ENCODE measurements at regions not wholly inside any gene's neighbourhood (a gene's known extent, or its start where the extent isn't known, plus 50 kb on each side); places are given as distances from the start of the nearest gene placed in this dataset.
"Not testable (repeated sequence)": the region's sequence is repeated elsewhere in the genome, so short reads cannot be mapped to it uniquely, and the experiment has no call there.

- intact Hi-C loops (cut with DNase I), result not testable (repeated sequence)
- H3K36me3 ChIP-seq, result peaks cover 0 to 59% (median 15%) of the 10 kb centered on the region in 9 donors
- ATAC-seq, result peak; percentile 64 to 94 (median 83)
Observed at GRCh38 chr1:850318-850717, 73.4 kb upstream of the SAMD11 start.

GRCh38 chr1:851398-851797, 72.3 kb upstream of the SAMD11 start:
- ATAC-seq; H3K4me3 ChIP-seq; H3K4me1 ChIP-seq; DNase-seq; H3K27ac ChIP-seq; H3K9me3 ChIP-seq; intact Hi-C loops (cut with DNase I); H3K27me3 ChIP-seq: not testable (repeated sequence)
- WGBS, 2 donors, result 83 to 91% methylated on average over 12 to 13 of the region's 17 CpGs
- peaks cover 0 to 67% (median 16%) of the 10 kb centered on the region in 9 donors for H3K36me3 ChIP-seq

More at GRCh38 chr1:850318-850717, 73.4 kb upstream of the SAMD11 start:
- H3K4me1 ChIP-seq, H3K4me3 ChIP-seq, DNase-seq, H3K9me3 ChIP-seq, H3K27me3 ChIP-seq: not testable (repeated sequence)
- TF ChIP-seq CTCF (IDR thresholded peaks at IDR 0.05), result peak in 7 of 9 donors; percentile 13 to 52 (median 28)
- H3K27ac ChIP-seq, result peak overlapping the region in 3 of 10 donors; percentile 5 to 31 (median 9)
- WGBS, 2 donors, result 50 to 77% methylated on average over 4 of the region's 4 CpGs

GRCh38 chr1:851841-852240, 71.9 kb upstream of the SAMD11 start:
- DNase-seq; H3K4me1 ChIP-seq; intact Hi-C loops (cut with DNase I); H3K9me3 ChIP-seq; ATAC-seq; H3K27ac ChIP-seq; H3K27me3 ChIP-seq; H3K4me3 ChIP-seq: not testable (repeated sequence)
- 82 to 89% methylated on average over 8 to 9 of the region's 9 CpGs for WGBS, 2 donors
- H3K36me3 ChIP-seq, result peaks cover 0 to 70% (median 16%) of the 10 kb centered on the region in 9 donors

GRCh38 chr1:855202-855981, 68.3 kb upstream of the SAMD11 start:
- intact Hi-C loops (cut with DNase I); H3K27ac ChIP-seq; H3K27me3 ChIP-seq; DNase-seq; H3K4me3 ChIP-seq; H3K9me3 ChIP-seq; ATAC-seq: not testable (repeated sequence)
- Histone ChIP-seq H3K36me3 (peaks cover 0 to 36% (median 11%) of the 10 kb centered on the region in 9 donors), H3K4me1 (peaks cover 0 to 14% (median 6%) of the 10 kb centered on the region in 9 donors)
- whole genome bisulfite sequencing, 2 donors, result 89 to 91% methylated on average over 16 of the region's 16 CpGs

- ATAC-seq; H3K27ac ChIP-seq; H3K9me3 ChIP-seq; DNase-seq; H3K4me3 ChIP-seq; H3K27me3 ChIP-seq; intact Hi-C loops (cut with DNase I): not testable (repeated sequence)
- Histone ChIP-seq H3K4me1 (peaks cover 0 to 14% (median 6%) of the 10 kb centered on the region in 9 donors), H3K36me3 (peaks cover 0 to 36% (median 11%) of the 10 kb centered on the region in 9 donors)
- WGBS, 2 donors, result 63 to 75% methylated on average over 9 to 10 of the region's 10 CpGs
Observed at GRCh38 chr1:856541-857057, 67.1 kb upstream of the SAMD11 start.

- ATAC-seq, result peak in 7 of 8 donors; percentile 4 to 48 (median 37)
- DNase-seq; H3K27me3 ChIP-seq; intact Hi-C loops (cut with DNase I); H3K4me3 ChIP-seq; H3K9me3 ChIP-seq: not testable (repeated sequence)
- peaks cover 0 to 24% (median 11%) of the 10 kb centered on the region in 9 donors for H3K36me3 ChIP-seq
- peak in 5 of 9 donors; percentile 9 to 44 (median 27) for TF ChIP-seq CTCF (IDR thresholded peaks at IDR 0.05)
- H3K4me1 ChIP-seq, result peaks cover 0 to 14% (median 6%) of the 10 kb centered on the region in 9 donors
- WGBS, 2 donors, result 19 to 30% methylated on average over 15 of the region's 16 CpGs
- peak overlapping the region in 2 of 10 donors; percentile 19 to 30 for H3K27ac ChIP-seq
Observed at GRCh38 chr1:857926-858648, 65.6 kb upstream of the SAMD11 start.

GRCh38 chr1:858649-859041, 65.1 kb upstream of the SAMD11 start:
- H3K4me1 ChIP-seq, result peaks cover 0 to 14% (median 6%) of the 10 kb centered on the region in 9 donors
- H3K9me3 ChIP-seq; H3K4me3 ChIP-seq; H3K27me3 ChIP-seq; intact Hi-C loops (cut with DNase I): not testable (repeated sequence)
- WGBS, 2 donors, result 2% methylated on average over 9 to 10 of the region's 12 CpGs
- ATAC-seq (peak; percentile 80 to 94 (median 93)), DNase-seq (peak; percentile 77 to 78)
- peak overlapping the region in 2 of 10 donors; percentile 0 to 30 for H3K27ac ChIP-seq
- peaks cover 0 to 24% (median 11%) of the 10 kb centered on the region in 9 donors for H3K36me3 ChIP-seq

GRCh38 chr1:860941-861340, 62.8 kb upstream of the SAMD11 start:
- peaks cover 0 to 31% (median 6%) of the 10 kb centered on the region in 9 donors for H3K4me1 ChIP-seq
- H3K27ac ChIP-seq; intact Hi-C loops (cut with DNase I); H3K36me3 ChIP-seq; DNase-seq; H3K4me3 ChIP-seq; ATAC-seq; H3K27me3 ChIP-seq; H3K9me3 ChIP-seq: not testable (repeated sequence)
- 57 to 78% methylated on average over 8 to 9 of the region's 11 CpGs for WGBS, 2 donors
